ENCODE measurements at regions not wholly inside any gene's neighbourhood (a gene's known extent, or its start where the extent isn't known, plus 50 kb on each side); places are given as distances from the start of the nearest gene placed in this dataset.

GRCh38 chrX:25277574-25277973 is 261.8 kb upstream of the ARX start:
- TF ChIP-seq CTCF (IDR thresholded peaks at IDR 0.05; ENCODE audit: poor library complexity), result no peak
- no peak for TF ChIP-seq EZH2 (IDR thresholded peaks at IDR 0.05; ENCODE audit: borderline replicate concordance)
